AG04449 (cell line): ENCODE measurements at regions not wholly inside any gene's neighbourhood (a gene's known extent, or its start where the extent isn't known, plus 50 kb on each side); places are given as distances from the start of the nearest gene placed in this dataset.

Source experiments
- CTCF ChIA-PET: fragments of 350-600 bp; formaldehyde crosslinking; extraction: SDS; loops from one replicate; lab custom pipeline; 2021; ENCODE audit warnings: antibody characterized with exemption; lab: Yijun Ruan, JAX
- POLR2A ChIA-PET: fragments of 400-600, 350-600 bp; formaldehyde crosslinking; extraction: SDS; loops from one replicate; lab custom pipeline; 2020; ENCODE audit warnings: antibody characterized with exemption, inconsistent platforms; lab: Yijun Ruan, JAX
- DNase-seq: peaks from one replicate; pipeline ENCODE4 v3.0.0-alpha.2; 2010; ENCODE audit warnings: low read depth, low spot score
- H3K4me3 ChIP-seq: 2 replicates; pipeline ENCODE4 v1.5.1; 2011; ENCODE audit warnings: low read depth, mild to moderate bottlenecking, control low read depth, low read length
- TF ChIP-seq, protein P1 (sequence below): IDR thresholded peaks from one replicate; pipeline ENCODE4 v1.5.1; 2011; ENCODE audit warnings: mild to moderate bottlenecking, moderate library complexity, low read length, control low read depth, inconsistent platforms; ENCODE audit not compliant: insufficient read depth; ENCODE audit errors: missing control alignments

DNA sequence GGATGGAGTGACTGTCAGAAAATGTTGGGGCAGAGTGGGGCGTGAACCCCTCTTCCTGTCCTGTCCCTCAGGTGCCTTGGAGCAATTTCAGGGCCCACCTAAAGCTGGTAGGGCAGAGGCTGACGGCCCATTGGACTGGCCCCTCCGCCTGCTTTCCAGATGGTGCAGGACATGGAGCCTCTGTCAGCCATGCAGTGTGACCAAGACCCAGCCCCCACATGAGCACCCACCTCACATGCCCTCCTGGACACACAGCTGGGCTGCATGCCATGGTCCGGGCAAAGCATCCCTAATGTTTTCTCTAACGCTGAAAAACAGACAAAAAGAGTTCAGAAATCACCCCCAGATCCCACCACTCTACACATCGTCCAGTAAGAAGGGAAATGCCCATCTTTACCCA is 51.3 kb upstream of the PSAP start:
- no peak for DNase-seq
- POLR2A ChIA-PET: no interaction called here
- H3K4me3 ChIP-seq: no peak overlapping the region
- CTCF ChIA-PET: interaction anchor here (0.9 to 4.7 kb wide), 4 partner anchors 10 to 585 kb away, joined by 3 to 32 read pairs (median 6); no protein-coding TSS in a partner anchor
- TF ChIP-seq, protein P1, sequence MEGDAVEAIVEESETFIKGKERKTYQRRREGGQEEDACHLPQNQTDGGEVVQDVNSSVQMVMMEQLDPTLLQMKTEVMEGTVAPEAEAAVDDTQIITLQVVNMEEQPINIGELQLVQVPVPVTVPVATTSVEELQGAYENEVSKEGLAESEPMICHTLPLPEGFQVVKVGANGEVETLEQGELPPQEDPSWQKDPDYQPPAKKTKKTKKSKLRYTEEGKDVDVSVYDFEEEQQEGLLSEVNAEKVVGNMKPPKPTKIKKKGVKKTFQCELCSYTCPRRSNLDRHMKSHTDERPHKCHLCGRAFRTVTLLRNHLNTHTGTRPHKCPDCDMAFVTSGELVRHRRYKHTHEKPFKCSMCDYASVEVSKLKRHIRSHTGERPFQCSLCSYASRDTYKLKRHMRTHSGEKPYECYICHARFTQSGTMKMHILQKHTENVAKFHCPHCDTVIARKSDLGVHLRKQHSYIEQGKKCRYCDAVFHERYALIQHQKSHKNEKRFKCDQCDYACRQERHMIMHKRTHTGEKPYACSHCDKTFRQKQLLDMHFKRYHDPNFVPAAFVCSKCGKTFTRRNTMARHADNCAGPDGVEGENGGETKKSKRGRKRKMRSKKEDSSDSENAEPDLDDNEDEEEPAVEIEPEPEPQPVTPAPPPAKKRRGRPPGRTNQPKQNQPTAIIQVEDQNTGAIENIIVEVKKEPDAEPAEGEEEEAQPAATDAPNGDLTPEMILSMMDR: no peak
